ENCODE measurements at regions not wholly inside any gene's neighbourhood (a gene's known extent, or its start where the extent isn't known, plus 50 kb on each side); places are given as distances from the start of the nearest gene placed in this dataset.
"Not testable (repeated sequence)": the region's sequence is repeated elsewhere in the genome, so short reads cannot be mapped to it uniquely, and the experiment has no call there.

- Mint-ChIP-seq H3K4me1 (ENCODE audit: low read depth) (no peaks in the 10 kb centered on the region), H3K27ac (no peak overlapping the region), H3K4me3 (no peak overlapping the region), H3K36me3 (ENCODE audit: low read depth) (no peaks in the 10 kb centered on the region), H3K27me3 (no peaks in the 10 kb centered on the region), H3K9me3 (peaks cover 35% of the 10 kb centered on the region)
- intact Hi-C loops (cut with micrococcal nuclease), result no loop called here
Observed at GRCh38 chr6:40661726-40662125, 74.6 kb upstream of the LRFN2 start.

GRCh38 chr6:40656772-40657171 is 69.6 kb upstream of the LRFN2 start:
- H3K27ac Mint-ChIP-seq; intact Hi-C loops (cut with micrococcal nuclease); H3K9me3 Mint-ChIP-seq; H3K36me3 Mint-ChIP-seq (ENCODE audit: low read depth); H3K4me1 Mint-ChIP-seq (ENCODE audit: low read depth); H3K4me3 Mint-ChIP-seq; H3K27me3 Mint-ChIP-seq: not testable (repeated sequence)

DNA sequence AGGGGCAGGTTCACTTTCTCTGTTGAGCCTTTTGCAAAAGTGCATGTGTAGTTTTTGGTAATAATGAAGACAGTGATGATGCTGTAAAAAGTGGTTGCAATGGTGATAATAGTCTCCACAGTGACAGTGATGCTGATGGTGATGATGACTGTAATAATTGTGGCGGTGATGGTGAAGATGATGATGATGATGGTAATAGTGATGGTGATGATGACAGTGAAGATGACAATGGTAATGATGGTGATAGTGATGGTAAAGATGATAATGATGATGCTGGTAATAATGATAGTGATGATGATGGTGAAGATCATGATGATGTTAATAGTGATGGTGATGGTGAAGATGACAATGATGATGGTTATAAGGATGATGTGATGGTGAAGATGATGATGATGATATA is 67.7 kb upstream of the LRFN2 start:
- Mint-ChIP-seq H3K36me3 (ENCODE audit: low read depth) (no peaks in the 10 kb centered on the region), H3K27ac (no peak overlapping the region), H3K4me1 (ENCODE audit: low read depth) (no peaks in the 10 kb centered on the region), H3K4me3 (no peak overlapping the region), H3K27me3 (peaks cover 2% of the 10 kb centered on the region), H3K9me3 (no peaks in the 10 kb centered on the region)
- intact Hi-C loops (cut with micrococcal nuclease), result no loop called here

DNA sequence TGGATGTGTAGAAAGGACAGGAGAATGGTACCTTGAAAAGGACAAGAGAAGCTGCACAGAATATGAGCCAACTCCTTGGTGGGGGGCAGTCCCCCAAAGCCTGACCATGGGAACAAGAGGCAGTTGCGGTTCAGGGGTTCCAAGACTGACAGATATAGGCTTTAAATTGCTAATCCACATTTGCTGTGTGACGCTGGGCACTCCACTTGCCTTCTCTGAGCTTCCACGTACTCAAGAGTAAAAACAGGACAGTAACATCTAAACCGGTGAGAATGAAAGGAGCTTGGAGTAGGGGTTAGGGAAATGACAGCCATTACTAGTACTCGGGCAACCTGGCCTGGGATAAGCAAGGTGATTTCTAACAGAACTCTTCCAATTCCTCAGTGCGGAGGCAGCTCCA is 57.9 kb upstream of the LRFN2 start:
- H3K27ac Mint-ChIP-seq, result no peak overlapping the region
- H3K36me3 Mint-ChIP-seq (ENCODE audit: low read depth), result no peaks in the 10 kb centered on the region
- no peaks in the 10 kb centered on the region for H3K9me3 Mint-ChIP-seq
- peaks cover 20% of the 10 kb centered on the region for H3K27me3 Mint-ChIP-seq
- H3K4me1 Mint-ChIP-seq (ENCODE audit: low read depth), result peaks cover 9% of the 10 kb centered on the region
- no peak overlapping the region for H3K4me3 Mint-ChIP-seq
- intact Hi-C loops (cut with micrococcal nuclease), result no loop called here

- H3K36me3 Mint-ChIP-seq (ENCODE audit: low read depth), result no peaks in the 10 kb centered on the region
- peaks cover 9% of the 10 kb centered on the region for H3K4me1 Mint-ChIP-seq (ENCODE audit: low read depth)
- intact Hi-C loops (cut with micrococcal nuclease), result no loop called here
- H3K27me3 Mint-ChIP-seq, result peaks cover 17% of the 10 kb centered on the region
- no peaks in the 10 kb centered on the region for H3K9me3 Mint-ChIP-seq
- H3K27ac Mint-ChIP-seq, result no peak overlapping the region
- H3K4me3 Mint-ChIP-seq, result no peak overlapping the region
Observed at GRCh38 chr6:40642837-40643236, 55.7 kb upstream of the LRFN2 start.

DNA sequence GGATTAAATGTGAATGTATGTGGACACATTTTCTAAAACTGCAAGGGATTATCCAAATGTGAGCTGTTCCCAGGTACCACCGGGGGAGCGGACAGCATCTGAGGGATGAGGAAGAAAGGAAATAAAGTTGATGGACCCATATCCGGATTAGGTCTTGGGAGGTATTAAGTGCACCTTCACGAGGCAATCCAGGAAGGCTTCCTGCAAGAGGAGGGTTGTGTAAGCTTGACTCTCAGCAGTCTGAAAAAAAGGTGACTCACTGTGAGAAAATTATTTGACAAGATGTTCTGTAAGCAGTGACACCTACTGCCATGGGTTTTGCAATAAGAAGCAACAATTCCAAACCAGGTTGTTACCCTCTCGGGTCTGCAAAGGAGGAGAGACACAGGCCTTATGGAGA is 55.0 kb upstream of the LRFN2 start:
- no peak overlapping the region for H3K27ac Mint-ChIP-seq
- H3K4me1 Mint-ChIP-seq (ENCODE audit: low read depth), result peaks cover 9% of the 10 kb centered on the region
- H3K27me3 Mint-ChIP-seq, result peaks cover 13% of the 10 kb centered on the region
- no peaks in the 10 kb centered on the region for H3K36me3 Mint-ChIP-seq (ENCODE audit: low read depth)
- H3K4me3 Mint-ChIP-seq, result no peak overlapping the region
- intact Hi-C loops (cut with micrococcal nuclease), result no loop called here
- H3K9me3 Mint-ChIP-seq, result no peaks in the 10 kb centered on the region

- H3K4me3 Mint-ChIP-seq, result no peak overlapping the region
- no peak overlapping the region for H3K27ac Mint-ChIP-seq
- peaks cover 12% of the 10 kb centered on the region for H3K27me3 Mint-ChIP-seq
- H3K4me1 Mint-ChIP-seq (ENCODE audit: low read depth), result peaks cover 9% of the 10 kb centered on the region
- intact Hi-C loops (cut with micrococcal nuclease), result no loop called here
- H3K36me3 Mint-ChIP-seq (ENCODE audit: low read depth), result no peaks in the 10 kb centered on the region
- no peaks in the 10 kb centered on the region for H3K9me3 Mint-ChIP-seq
Observed at GRCh38 chr6:40640599-40641227, 53.5 kb upstream of the LRFN2 start.

All from dendritic cell treated with granulocyte-macrophage colony-stimulating factor and Interleukin-4, amounts not matched to agents 40 ng/mL and 50 ng/mL, for 4 days (primary cell).